ENCODE measurements at regions not wholly inside any gene's neighbourhood (a gene's known extent, or its start where the extent isn't known, plus 50 kb on each side); places are given as distances from the start of the nearest gene placed in this dataset.
"Not testable (repeated sequence)": the region's sequence is repeated elsewhere in the genome, so short reads cannot be mapped to it uniquely, and the experiment has no call there.

- DNase-seq, result no peak
Observed at GRCh38 chr4:59247032-59247431, 1953.1 kb upstream of the ADGRL3 start.

- DNase-seq, result no peak
Observed at GRCh38 chr4:59248313-59248712, 1951.8 kb upstream of the ADGRL3 start.

GRCh38 chr4:59249110-59249509 lies 1951.0 kb upstream of the ADGRL3 start:
- no peak for DNase-seq

- DNase-seq, result no peak
Observed at GRCh38 chr4:59258002-59258401, 1942.1 kb upstream of the ADGRL3 start.

- DNase-seq, result no peak
Observed at GRCh38 chr4:59307609-59308008, 1892.5 kb upstream of the ADGRL3 start.

- no peak for DNase-seq
Observed at GRCh38 chr4:59314637-59315036, 1885.5 kb upstream of the ADGRL3 start.

- no peak for DNase-seq
Observed at GRCh38 chr4:59339631-59340030, 1860.5 kb upstream of the ADGRL3 start.

GRCh38 chr4:59341506-59341905 lies 1858.6 kb upstream of the ADGRL3 start:
- no peak for DNase-seq

- DNase-seq, result no peak
Observed at GRCh38 chr4:59348949-59349348, 1851.2 kb upstream of the ADGRL3 start.

- no peak for DNase-seq
Observed at GRCh38 chr4:59369229-59369628, 1830.9 kb upstream of the ADGRL3 start.

- DNase-seq, result no peak
Observed at GRCh38 chr4:59374416-59374815, 1825.7 kb upstream of the ADGRL3 start.

- no peak for DNase-seq
Observed at GRCh38 chr4:59380841-59381366, 1819.2 kb upstream of the ADGRL3 start.

GRCh38 chr4:59381591-59381990 lies 1818.5 kb upstream of the ADGRL3 start:
- DNase-seq, result no peak

GRCh38 chr4:59387759-59388758 lies 1812.1 kb upstream of the ADGRL3 start:
- DNase-seq, result no peak

GRCh38 chr4:59393780-59394179 lies 1806.3 kb upstream of the ADGRL3 start:
- no peak for DNase-seq

GRCh38 chr4:59400334-59400733 lies 1799.8 kb upstream of the ADGRL3 start:
- no peak for DNase-seq

GRCh38 chr4:59409647-59410046 lies 1790.5 kb upstream of the ADGRL3 start:
- no peak for DNase-seq

- no peak for DNase-seq
Observed at GRCh38 chr4:59412739-59413138, 1787.4 kb upstream of the ADGRL3 start.

- no peak for DNase-seq
Observed at GRCh38 chr4:59455751-59456150, 1744.4 kb upstream of the ADGRL3 start.

- DNase-seq, result no peak
Observed at GRCh38 chr4:59457576-59457975, 1742.5 kb upstream of the ADGRL3 start.

- no peak for DNase-seq
Observed at GRCh38 chr4:59484944-59485343, 1715.2 kb upstream of the ADGRL3 start.

- no peak for DNase-seq
Observed at GRCh38 chr4:59500103-59500502, 1700.0 kb upstream of the ADGRL3 start.

- no peak for DNase-seq
Observed at GRCh38 chr4:59503731-59504130, 1696.4 kb upstream of the ADGRL3 start.

- not testable (repeated sequence) for DNase-seq
Observed at GRCh38 chr4:59511809-59512208, 1688.3 kb upstream of the ADGRL3 start.
